Upper lobe of left lung (tissue), 6 donors: ENCODE measurements at regions not wholly inside any gene's neighbourhood (a gene's known extent, or its start where the extent isn't known, plus 50 kb on each side); places are given as distances from the start of the nearest gene placed in this dataset.

ENCODE experiments used
- ATAC-seq, 2 donors: fragments of 200-7000 bp; cut with Tn5 transposase; one replicate each; pipeline ENCODE4 v1.9.1; 2022; ENCODE audit warnings: mild to moderate bottlenecking in 2 of 2, moderate library complexity in 2 of 2; ENCODE audit not compliant: low FRiP score in 2 of 2
- DNase-seq, 2 donors: peaks; one replicate each; pipeline ENCODE4 v3.0.0-alpha.2; 2019 to 2020
- H3K27ac ChIP-seq, 4 donors: fragments of 200-600 bp; sonication (generic); one replicate each; pipeline ENCODE4 v1.5.1; 2016 to 2019
- H3K27me3 ChIP-seq, 4 donors: fragments of 200-600 bp; sonication (generic); one replicate each; pipeline ENCODE4 v1.5.1; 2017 to 2019
- H3K36me3 ChIP-seq, 4 donors: fragments of 200-600 bp; sonication (generic); one replicate each; pipeline ENCODE4 v1.5.1; 2016 to 2019
- H3K4me1 ChIP-seq, 4 donors: fragments of 200-600 bp; sonication (generic); one replicate each; pipeline ENCODE4 v1.5.1; 2018 to 2019
- H3K4me3 ChIP-seq, 4 donors: fragments of 200-600 bp; sonication (generic); one replicate each; pipeline ENCODE4 v1.5.1; 2017 to 2019; ENCODE audit warnings: mild to moderate bottlenecking in 2 of 4, moderate library complexity in 1 of 4
- H3K9me3 ChIP-seq, 4 donors: fragments of 200-600 bp; sonication (generic); one replicate each; pipeline ENCODE4 v1.5.1; 2018 to 2019
- EP300 ChIP-seq, 4 donors: sonication (generic); formaldehyde crosslinking; IDR thresholded peaks; one replicate each; pipeline ENCODE4 v1.5.1; 2017; ENCODE audit warnings: antibody characterized with exemption in 4 of 4, control low read depth in 2 of 4
- POLR2A ChIP-seq, 4 donors: fragments of 450-650 bp; IDR thresholded peaks; one replicate each; pipeline ENCODE4 v1.5.1; 2016 to 2017; ENCODE audit warnings: antibody characterized with exemption in 4 of 4, mild to moderate bottlenecking in 2 of 4
- POLR2AphosphoS5 ChIP-seq, 2 donors: sonication (generic); formaldehyde crosslinking; IDR thresholded peaks; one replicate each; pipeline ENCODE4 v1.5.1; 2017; ENCODE audit warnings: antibody characterized with exemption in 2 of 2
- WGBS, 2 donors: methylation state at CpG; one replicate each; pipeline ENCODE4 v1.1.5; 2017 to 2018; 5-methylcytosine and 5-hydroxymethylcytosine counted together
- TF ChIP-seq, protein P1 (sequence below), 6 experiments: fragments of 450-650 bp in 4 of 6; fragments of 200-600 bp in 2 of 6; sonication (generic) in 2 of 6; IDR thresholded peaks; one replicate each; pipeline ENCODE4 v1.5.1; 2016 to 2019; ENCODE audit warnings: antibody characterized with exemption in 6 of 6
- donor health status: DM: no; HTN: no; CAD: no; lungs with moderate emphysema.
- donor health status: DM: no; HTN: yes; CAD: no; lungs with severe emphysema.

DNA sequence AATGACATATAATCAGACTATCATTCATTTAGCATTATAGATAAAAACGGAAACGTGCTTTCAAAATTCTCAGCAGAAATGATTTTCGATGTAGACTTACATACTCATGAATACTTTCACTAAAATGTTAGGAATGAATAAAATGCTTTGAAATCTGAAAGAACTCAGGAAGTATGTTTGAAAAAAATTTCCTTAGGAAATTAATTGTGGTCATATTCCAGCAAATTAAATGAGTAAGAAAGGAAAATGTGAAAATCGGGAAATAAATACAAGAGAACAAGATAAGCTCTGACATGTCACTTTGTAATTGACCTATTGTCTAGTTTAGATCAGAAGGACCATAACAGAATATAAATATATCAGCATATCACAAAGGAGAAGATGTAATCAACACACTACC lies 981.0 kb upstream of the CDH2 start:
- Histone ChIP-seq H3K4me1 (no peaks in the 10 kb centered on the region), H3K4me3 (no peak overlapping the region), H3K27ac (no peak overlapping the region), H3K9me3 (no peaks in the 10 kb centered on the region), H3K27me3 (no peaks in the 10 kb centered on the region), H3K36me3 (no peaks in the 10 kb centered on the region)
- DNase-seq (no peak), ATAC-seq (no peak)
- 85 to 87% methylated on average over 4 of the region's 4 CpGs for WGBS, 2 donors
- no peak for TF ChIP-seq POLR2AphosphoS5 (IDR thresholded peaks at IDR 0.05)
- no peak for TF ChIP-seq EP300 (IDR thresholded peaks at IDR 0.05)
- TF ChIP-seq POLR2A (IDR thresholded peaks at IDR 0.05) = no peak
- TF ChIP-seq, protein P1, sequence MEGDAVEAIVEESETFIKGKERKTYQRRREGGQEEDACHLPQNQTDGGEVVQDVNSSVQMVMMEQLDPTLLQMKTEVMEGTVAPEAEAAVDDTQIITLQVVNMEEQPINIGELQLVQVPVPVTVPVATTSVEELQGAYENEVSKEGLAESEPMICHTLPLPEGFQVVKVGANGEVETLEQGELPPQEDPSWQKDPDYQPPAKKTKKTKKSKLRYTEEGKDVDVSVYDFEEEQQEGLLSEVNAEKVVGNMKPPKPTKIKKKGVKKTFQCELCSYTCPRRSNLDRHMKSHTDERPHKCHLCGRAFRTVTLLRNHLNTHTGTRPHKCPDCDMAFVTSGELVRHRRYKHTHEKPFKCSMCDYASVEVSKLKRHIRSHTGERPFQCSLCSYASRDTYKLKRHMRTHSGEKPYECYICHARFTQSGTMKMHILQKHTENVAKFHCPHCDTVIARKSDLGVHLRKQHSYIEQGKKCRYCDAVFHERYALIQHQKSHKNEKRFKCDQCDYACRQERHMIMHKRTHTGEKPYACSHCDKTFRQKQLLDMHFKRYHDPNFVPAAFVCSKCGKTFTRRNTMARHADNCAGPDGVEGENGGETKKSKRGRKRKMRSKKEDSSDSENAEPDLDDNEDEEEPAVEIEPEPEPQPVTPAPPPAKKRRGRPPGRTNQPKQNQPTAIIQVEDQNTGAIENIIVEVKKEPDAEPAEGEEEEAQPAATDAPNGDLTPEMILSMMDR (IDR thresholded peaks at IDR 0.05) = no peak

DNA sequence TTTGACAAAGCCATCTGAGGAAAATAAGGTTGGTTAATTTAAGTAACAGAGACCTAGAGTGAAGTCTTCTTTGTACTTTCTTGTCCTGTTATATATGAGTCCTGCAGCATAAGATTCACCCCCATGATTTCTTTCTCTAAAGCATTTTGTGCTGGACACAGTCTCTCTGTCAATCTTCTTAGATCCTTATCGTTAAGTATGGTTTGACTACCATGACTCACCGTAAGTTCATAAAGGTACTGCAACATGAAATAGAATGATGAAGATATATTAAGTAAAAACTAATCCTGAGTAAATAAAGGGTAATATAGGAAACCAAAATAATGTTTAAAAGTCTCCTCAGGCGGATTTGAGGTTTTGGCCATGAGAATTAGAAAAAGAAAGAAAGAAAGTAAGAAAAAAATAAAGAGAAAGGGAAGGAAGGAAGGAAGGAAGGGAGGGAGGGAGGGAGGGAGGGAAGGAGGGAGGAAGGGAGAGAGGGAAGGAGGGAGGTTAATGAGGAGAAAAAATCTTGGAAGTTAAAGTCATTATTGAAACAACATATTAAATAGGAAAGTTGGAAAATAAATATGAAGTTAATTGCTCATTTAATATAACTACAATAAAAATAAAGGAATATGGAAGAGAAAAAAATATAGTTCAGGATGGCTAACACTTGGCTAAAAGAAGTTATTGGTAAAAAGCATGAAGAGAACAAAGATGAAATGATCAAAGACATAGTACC lies 980.3 kb upstream of the CDH2 start:
- no peak for ATAC-seq
- Histone ChIP-seq H3K36me3 (no peaks in the 10 kb centered on the region), H3K27me3 (no peaks in the 10 kb centered on the region), H3K27ac (no peak overlapping the region), H3K4me1 (no peaks in the 10 kb centered on the region), H3K4me3 (no peak overlapping the region), H3K9me3 (no peaks in the 10 kb centered on the region)
- no peak for TF ChIP-seq POLR2A (IDR thresholded peaks at IDR 0.05)
- TF ChIP-seq, protein P1 (IDR thresholded peaks at IDR 0.05) = no peak
- TF ChIP-seq EP300 (IDR thresholded peaks at IDR 0.05) = no peak
- TF ChIP-seq POLR2AphosphoS5 (IDR thresholded peaks at IDR 0.05) = no peak
- DNase-seq = no peak
- 76 to 79% methylated on average over 3 of the region's 3 CpGs for WGBS, 2 donors

DNA sequence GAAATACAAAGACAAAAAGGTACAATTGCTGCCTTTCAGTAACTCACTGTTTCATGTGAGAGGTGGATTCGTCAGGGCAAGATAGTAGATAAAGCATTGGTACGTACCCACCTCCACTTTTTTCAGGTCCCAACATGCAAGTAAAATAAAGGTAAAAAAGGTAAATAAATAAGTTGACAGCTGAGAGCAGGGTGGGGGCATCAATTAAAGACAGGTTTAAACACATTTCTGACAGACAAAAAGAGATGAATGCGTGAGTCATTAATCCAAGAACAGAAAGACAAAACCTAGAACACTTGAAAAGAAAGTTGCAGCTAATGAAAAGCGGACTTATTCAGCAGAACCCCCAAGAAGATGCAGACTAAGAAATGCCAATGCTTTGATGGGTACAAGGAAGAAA lies 979.6 kb upstream of the CDH2 start:
- no peak for TF ChIP-seq EP300 (IDR thresholded peaks at IDR 0.05)
- TF ChIP-seq, protein P1 (IDR thresholded peaks at IDR 0.05) = no peak
- TF ChIP-seq POLR2A (IDR thresholded peaks at IDR 0.05) = no peak
- no peak for TF ChIP-seq POLR2AphosphoS5 (IDR thresholded peaks at IDR 0.05)
- WGBS, 2 donors = 77 to 87% methylated on average over 4 of the region's 4 CpGs

DNA sequence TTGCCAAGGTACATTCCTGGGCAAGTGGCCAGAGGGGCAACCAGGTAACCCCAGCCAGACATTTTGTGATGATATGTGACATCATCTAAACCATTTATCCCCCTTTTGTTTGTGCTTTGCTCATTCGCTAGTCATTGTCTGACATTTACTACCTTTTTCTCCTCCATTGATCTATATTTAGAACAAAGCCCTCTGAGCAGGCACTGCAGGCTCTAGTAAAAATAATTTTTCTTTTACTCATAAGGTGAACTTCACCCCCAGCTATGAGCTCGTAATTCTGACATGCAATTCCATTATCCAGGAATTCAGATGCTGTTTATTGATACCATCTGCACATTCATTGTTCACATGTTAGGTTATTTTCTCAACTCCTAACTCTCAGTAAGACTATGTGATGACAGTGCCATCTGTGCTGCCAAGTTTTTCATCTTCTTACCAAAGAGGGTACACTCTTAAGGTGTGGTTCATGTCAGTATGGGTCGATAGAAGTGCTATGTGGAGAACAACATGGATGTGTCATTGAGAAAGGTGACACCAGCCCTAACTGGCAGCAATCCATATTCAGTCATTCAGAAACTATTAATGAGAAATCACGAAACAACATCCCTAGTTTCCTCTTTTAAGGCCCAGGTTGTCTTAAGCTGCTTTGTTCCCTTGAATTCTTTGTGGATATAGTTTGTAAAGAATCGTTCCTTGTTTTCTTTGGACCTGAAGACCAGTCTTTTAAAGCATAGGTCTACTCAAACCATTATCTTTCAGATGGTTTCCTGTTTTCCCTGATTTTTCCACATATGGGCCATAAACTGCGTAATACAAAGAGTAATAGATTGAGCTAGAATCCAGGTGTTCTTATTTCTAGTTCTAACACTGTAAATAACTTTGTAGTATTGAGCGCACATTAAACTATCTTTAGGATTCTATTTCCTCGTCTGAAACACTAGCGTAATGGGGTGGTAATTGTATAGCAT lies 978.1 kb upstream of the CDH2 start:
- Histone ChIP-seq H3K36me3 (no peaks in the 10 kb centered on the region), H3K27ac (no peak overlapping the region), H3K9me3 (no peaks in the 10 kb centered on the region), H3K4me3 (no peak overlapping the region), H3K4me1 (no peaks in the 10 kb centered on the region), H3K27me3 (no peaks in the 10 kb centered on the region)
- no peak for TF ChIP-seq POLR2A (IDR thresholded peaks at IDR 0.05)
- TF ChIP-seq, protein P1 (IDR thresholded peaks at IDR 0.05) = no peak
- TF ChIP-seq POLR2AphosphoS5 (IDR thresholded peaks at IDR 0.05) = no peak
- no peak for TF ChIP-seq EP300 (IDR thresholded peaks at IDR 0.05)
- WGBS, 2 donors = 65 to 68% methylated on average over 9 of the region's 9 CpGs
- ATAC-seq (no peak), DNase-seq (no peak)

More for the DNA sequence above, 979.6 kb upstream of the CDH2 start:
- Histone ChIP-seq H3K36me3 (no peaks in the 10 kb centered on the region), H3K27me3 (no peaks in the 10 kb centered on the region), H3K27ac (no peak overlapping the region), H3K4me3 (no peak overlapping the region), H3K9me3 (no peaks in the 10 kb centered on the region), H3K4me1 (no peaks in the 10 kb centered on the region)
- ATAC-seq (no peak), DNase-seq (no peak)
